HepG2 (cell line): ENCODE measurements at regions not wholly inside any gene's neighbourhood (a gene's known extent, or its start where the extent isn't known, plus 50 kb on each side); places are given as distances from the start of the nearest gene placed in this dataset.
A peak's percentile ranks its signal among the peaks of the same experiment; 100 is the strongest.

ENCODE experiments used
- AHDC1 ChIP-seq: sonication (generic); formaldehyde crosslinking; IDR thresholded peaks from 2 replicates; pipeline ENCODE4 v1.5.1; 2020; ENCODE audit warnings: mild to moderate bottlenecking, missing genetic modification reagents, borderline replicate concordance
- CCDC6 ChIP-seq: sonication (generic); formaldehyde crosslinking; IDR thresholded peaks from 2 replicates; pipeline ENCODE4 v1.8.1; 2022; ENCODE audit warnings: mild to moderate bottlenecking, missing genetic modification reagents, moderate library complexity
- JUN ChIP-seq: sonication (generic); formaldehyde crosslinking; IDR thresholded peaks from 2 replicates; pipeline ENCODE4 v1.4.0; 2020; ENCODE audit warnings: mild to moderate bottlenecking, missing genetic modification reagents
- MAFG ChIP-seq: sonication (generic); formaldehyde crosslinking; IDR thresholded peaks from 2 replicates; pipeline ENCODE4 v1.5.1; 2020; ENCODE audit warnings: mild to moderate bottlenecking, missing genetic modification reagents
- MXI1 ChIP-seq: IDR thresholded peaks from 3 replicates; pipeline ENCODE4 v1.6.1; 2012; ENCODE audit warnings: low read depth, low read length, inconsistent platforms, borderline replicate concordance
- NFKB2 ChIP-seq: sonication (generic); formaldehyde crosslinking; IDR thresholded peaks from 2 replicates; pipeline ENCODE4 v1.4.0; 2020; ENCODE audit warnings: missing genetic modification reagents, borderline replicate concordance
- NFKBIZ ChIP-seq: IDR thresholded peaks from 2 replicates; pipeline ENCODE4 v1.6.1; 2018; ENCODE audit warnings: missing genetic modification reagents, missing compliant biosample characterization
- RARA ChIP-seq: IDR thresholded peaks from 2 replicates; pipeline ENCODE4 v1.6.1; 2016; ENCODE audit warnings: missing genetic modification reagents, missing compliant biosample characterization
- SOX5 ChIP-seq: IDR thresholded peaks from 2 replicates; pipeline ENCODE4 v1.6.1; 2016; ENCODE audit warnings: borderline replicate concordance
- SUZ12 ChIP-seq: fragments of 150-350 bp; IDR thresholded peaks from 2 replicates; pipeline ENCODE4 v1.6.1; 2014; ENCODE audit warnings: low read depth, low read length
- ZBTB46 ChIP-seq: sonication (generic); formaldehyde crosslinking; IDR thresholded peaks from 2 replicates; pipeline ENCODE4 v1.4.0; 2020; ENCODE audit warnings: mild to moderate bottlenecking, missing genetic modification reagents, borderline replicate concordance
- ZEB1 ChIP-seq: IDR thresholded peaks from 2 replicates; pipeline ENCODE4 v1.6.1; 2012; ENCODE audit warnings: mild to moderate bottlenecking, low read depth, inconsistent platforms; ENCODE audit not compliant: insufficient replicate concordance
- ZNF788 ChIP-seq: sonication (generic); formaldehyde crosslinking; IDR thresholded peaks from 2 replicates; pipeline ENCODE4 v1.5.0; 2020; ENCODE audit warnings: mild to moderate bottlenecking, missing genetic modification reagents, borderline replicate concordance
- ZSCAN31 ChIP-seq: sonication (generic); formaldehyde crosslinking; IDR thresholded peaks from 2 replicates; pipeline ENCODE4 v1.5.0; 2020; ENCODE audit warnings: low read depth, mild to moderate bottlenecking, missing genetic modification reagents
- TF ChIP-seq, protein P1 (sequence below): sonication (generic); formaldehyde crosslinking; IDR thresholded peaks from 2 replicates; pipeline ENCODE4 v1.5.0; 2020; ENCODE audit warnings: mild to moderate bottlenecking, missing genetic modification reagents, borderline replicate concordance

GRCh38 chr17:83151442-83152226, 72.2 kb downstream of the METRNL start (continued):
- TF ChIP-seq, protein P1, sequence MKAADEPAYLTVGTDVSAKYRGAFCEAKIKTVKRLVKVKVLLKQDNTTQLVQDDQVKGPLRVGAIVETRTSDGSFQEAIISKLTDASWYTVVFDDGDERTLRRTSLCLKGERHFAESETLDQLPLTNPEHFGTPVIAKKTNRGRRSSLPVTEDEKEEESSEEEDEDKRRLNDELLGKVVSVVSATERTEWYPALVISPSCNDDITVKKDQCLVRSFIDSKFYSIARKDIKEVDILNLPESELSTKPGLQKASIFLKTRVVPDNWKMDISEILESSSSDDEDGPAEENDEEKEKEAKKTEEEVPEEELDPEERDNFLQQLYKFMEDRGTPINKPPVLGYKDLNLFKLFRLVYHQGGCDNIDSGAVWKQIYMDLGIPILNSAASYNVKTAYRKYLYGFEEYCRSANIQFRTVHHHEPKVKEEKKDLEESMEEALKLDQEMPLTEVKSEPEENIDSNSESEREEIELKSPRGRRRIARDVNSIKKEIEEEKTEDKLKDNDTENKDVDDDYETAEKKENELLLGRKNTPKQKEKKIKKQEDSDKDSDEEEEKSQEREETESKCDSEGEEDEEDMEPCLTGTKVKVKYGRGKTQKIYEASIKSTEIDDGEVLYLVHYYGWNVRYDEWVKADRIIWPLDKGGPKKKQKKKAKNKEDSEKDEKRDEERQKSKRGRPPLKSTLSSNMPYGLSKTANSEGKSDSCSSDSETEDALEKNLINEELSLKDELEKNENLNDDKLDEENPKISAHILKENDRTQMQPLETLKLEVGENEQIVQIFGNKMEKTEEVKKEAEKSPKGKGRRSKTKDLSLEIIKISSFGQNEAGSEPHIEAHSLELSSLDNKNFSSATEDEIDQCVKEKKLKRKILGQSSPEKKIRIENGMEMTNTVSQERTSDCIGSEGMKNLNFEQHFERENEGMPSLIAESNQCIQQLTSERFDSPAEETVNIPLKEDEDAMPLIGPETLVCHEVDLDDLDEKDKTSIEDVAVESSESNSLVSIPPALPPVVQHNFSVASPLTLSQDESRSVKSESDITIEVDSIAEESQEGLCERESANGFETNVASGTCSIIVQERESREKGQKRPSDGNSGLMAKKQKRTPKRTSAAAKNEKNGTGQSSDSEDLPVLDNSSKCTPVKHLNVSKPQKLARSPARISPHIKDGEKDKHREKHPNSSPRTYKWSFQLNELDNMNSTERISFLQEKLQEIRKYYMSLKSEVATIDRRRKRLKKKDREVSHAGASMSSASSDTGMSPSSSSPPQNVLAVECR = peak; percentile 67
- TF ChIP-seq ZNF788 (CRISPR knock-in tag) = peak; percentile 88; the same call in 1 of the 2 replicates
- peak; percentile 90; the same call in 1 of the 2 replicates for TF ChIP-seq NFKB2 (CRISPR knock-in tag)
- peak; percentile 72 for TF ChIP-seq JUN (CRISPR knock-in tag)
- no peak for TF ChIP-seq ZEB1
- peak; percentile 79 for TF ChIP-seq SOX5 (CRISPR knock-in tag)
- peak; percentile 43; the same call in 1 of the 3 replicates for TF ChIP-seq MXI1
- no peak for TF ChIP-seq MAFG (CRISPR knock-in tag)
- peak; percentile 66; the same call in 1 of the 2 replicates for TF ChIP-seq ZBTB46 (CRISPR knock-in tag)
- peak; percentile 84 for TF ChIP-seq RARA
- TF ChIP-seq AHDC1 (CRISPR knock-in tag) = peak; percentile 81
- peak; percentile 80 for TF ChIP-seq ZSCAN31 (CRISPR knock-in tag)
- TF ChIP-seq SUZ12 = no peak
- peak; percentile 96 for TF ChIP-seq CCDC6
- peak; percentile 90 for TF ChIP-seq NFKBIZ
